ENCODE measurements at regions not wholly inside any gene's neighbourhood (a gene's known extent, or its start where the extent isn't known, plus 50 kb on each side); places are given as distances from the start of the nearest gene placed in this dataset.

DNA sequence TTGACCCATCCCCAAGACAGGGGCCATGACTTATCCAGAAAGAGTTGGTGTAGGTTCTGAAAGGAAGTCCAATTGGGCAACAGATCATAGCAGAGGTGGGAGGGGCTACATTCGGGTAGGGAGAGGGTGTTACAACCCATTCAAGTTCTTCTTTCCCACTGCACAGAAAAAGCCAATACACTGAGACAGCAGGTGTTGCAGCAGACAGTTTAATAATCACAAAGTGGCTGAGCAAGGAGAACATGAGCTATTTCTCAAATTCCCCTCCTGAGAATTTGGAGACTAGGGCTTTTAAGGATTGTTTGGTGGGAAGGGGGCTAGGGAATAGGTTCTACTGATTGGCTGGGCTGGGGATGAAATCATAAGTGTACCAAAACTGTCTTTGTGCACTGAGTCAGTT, 328.4 kb upstream of the POU3F1 start:
- Histone ChIP-seq H3K4me2 (ENCODE audit: low read length) (no peak overlapping the region), H3K9me3 (ENCODE audit: control insufficient read depth in 1 of 2, insufficient read depth in 1 of 2, low read depth in 1 of 2, low read length in 2 of 2) (peaks cover 0 to 6% of the 10 kb centered on the region in 2 experiments; a peak in 1 of 4 replicates), H3K27me3 (ENCODE audit: insufficient read depth, low read length) (peaks cover 28% of the 10 kb centered on the region), H2AFZ (ENCODE audit: low read depth, low read length, poor library complexity, severe bottlenecking) (no peak overlapping the region), H3K4me1 (ENCODE audit: control insufficient read depth in 1 of 2, insufficient read depth in 2 of 2, low read length in 2 of 2) (no peaks in the 10 kb centered on the region), H3K4me3 (replicated peaks in 1 of 2; ENCODE audit: low read depth in 1 of 2, low read length in 2 of 2) (no peak overlapping the region), H3K79me2 (ENCODE audit: insufficient read depth, low read length) (no peaks in the 10 kb centered on the region), H3K27ac (ENCODE audit: low read depth, low read length) (no peak overlapping the region), H3K9ac (ENCODE audit: low read length) (no peak overlapping the region), H3K36me3 (ENCODE audit: control insufficient read depth in 1 of 2, insufficient read depth in 2 of 2, low read length in 2 of 2) (no peaks in the 10 kb centered on the region), H4K20me1 (ENCODE audit: insufficient read depth) (no peaks in the 10 kb centered on the region), H3K9me2 (ENCODE audit: insufficient read depth) (no peaks in the 10 kb centered on the region)
- intact Hi-C loops (cut with micrococcal nuclease): no loop called here
- BruUV-seq (replicated peaks): no TSS peak
- RAD21 ChIA-PET (ENCODE audit: low non-redundant PET in 1 of 2, low total read pairs in 2 of 2, uncharacterized antibody in 2 of 2, unreplicated experiment in 2 of 2): no interaction called here
- ATAC-seq: no peak
- POLR2A ChIA-PET: no interaction called here
- CTCF ChIA-PET: no interaction called here
- no peak for TF ChIP-seq CEBPB (IDR thresholded peaks at IDR 0.05; ENCODE audit: low read depth)
- TF ChIP-seq EGR1 (IDR thresholded peaks at IDR 0.05; ENCODE audit: low read depth): no peak
- TF ChIP-seq ZBTB33 (IDR thresholded peaks at IDR 0.05; ENCODE audit: extremely low read depth, insufficient replicate concordance, low read length): no peak
- TF ChIP-seq ELF1 (IDR thresholded peaks at IDR 0.05; ENCODE audit: borderline replicate concordance, low read depth): no peak
- TF ChIP-seq, protein P1, sequence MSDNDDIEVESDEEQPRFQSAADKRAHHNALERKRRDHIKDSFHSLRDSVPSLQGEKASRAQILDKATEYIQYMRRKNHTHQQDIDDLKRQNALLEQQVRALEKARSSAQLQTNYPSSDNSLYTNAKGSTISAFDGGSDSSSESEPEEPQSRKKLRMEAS (IDR thresholded peaks at IDR 0.05): no peak
- TF ChIP-seq POLR2AphosphoS5 (IDR thresholded peaks at IDR 0.05; ENCODE audit: low read depth, low read length): no peak
- TF ChIP-seq, protein P2, sequence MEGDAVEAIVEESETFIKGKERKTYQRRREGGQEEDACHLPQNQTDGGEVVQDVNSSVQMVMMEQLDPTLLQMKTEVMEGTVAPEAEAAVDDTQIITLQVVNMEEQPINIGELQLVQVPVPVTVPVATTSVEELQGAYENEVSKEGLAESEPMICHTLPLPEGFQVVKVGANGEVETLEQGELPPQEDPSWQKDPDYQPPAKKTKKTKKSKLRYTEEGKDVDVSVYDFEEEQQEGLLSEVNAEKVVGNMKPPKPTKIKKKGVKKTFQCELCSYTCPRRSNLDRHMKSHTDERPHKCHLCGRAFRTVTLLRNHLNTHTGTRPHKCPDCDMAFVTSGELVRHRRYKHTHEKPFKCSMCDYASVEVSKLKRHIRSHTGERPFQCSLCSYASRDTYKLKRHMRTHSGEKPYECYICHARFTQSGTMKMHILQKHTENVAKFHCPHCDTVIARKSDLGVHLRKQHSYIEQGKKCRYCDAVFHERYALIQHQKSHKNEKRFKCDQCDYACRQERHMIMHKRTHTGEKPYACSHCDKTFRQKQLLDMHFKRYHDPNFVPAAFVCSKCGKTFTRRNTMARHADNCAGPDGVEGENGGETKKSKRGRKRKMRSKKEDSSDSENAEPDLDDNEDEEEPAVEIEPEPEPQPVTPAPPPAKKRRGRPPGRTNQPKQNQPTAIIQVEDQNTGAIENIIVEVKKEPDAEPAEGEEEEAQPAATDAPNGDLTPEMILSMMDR (IDR thresholded peaks at IDR 0.05 in 2 of 3, conservative IDR thresholded peaks at IDR 0.05 in 1 of 3; ENCODE audit: borderline replicate concordance in 1 of 3, insufficient read depth in 1 of 3, low read depth in 2 of 3, low read length in 2 of 3): no peak
- TF ChIP-seq CBX3 (IDR thresholded peaks at IDR 0.05; ENCODE audit: low read depth): no peak
- no peak for TF ChIP-seq JUND (IDR thresholded peaks at IDR 0.05)
- TF ChIP-seq RAD21 (IDR thresholded peaks at IDR 0.05; ENCODE audit: low read depth): no peak
- no peak for TF ChIP-seq EZH2phosphoT487 (IDR thresholded peaks at IDR 0.05; ENCODE audit: borderline replicate concordance)
- TF ChIP-seq EZH2 (IDR thresholded peaks at IDR 0.05): no peak
- TF ChIP-seq SRF (IDR thresholded peaks at IDR 0.05; ENCODE audit: low read depth): no peak
- no peak for DNase-seq (ENCODE audit: low read depth, low spot score)
